ENCODE measurements at regions not wholly inside any gene's neighbourhood (a gene's known extent, or its start where the extent isn't known, plus 50 kb on each side); places are given as distances from the start of the nearest gene placed in this dataset.

DNA sequence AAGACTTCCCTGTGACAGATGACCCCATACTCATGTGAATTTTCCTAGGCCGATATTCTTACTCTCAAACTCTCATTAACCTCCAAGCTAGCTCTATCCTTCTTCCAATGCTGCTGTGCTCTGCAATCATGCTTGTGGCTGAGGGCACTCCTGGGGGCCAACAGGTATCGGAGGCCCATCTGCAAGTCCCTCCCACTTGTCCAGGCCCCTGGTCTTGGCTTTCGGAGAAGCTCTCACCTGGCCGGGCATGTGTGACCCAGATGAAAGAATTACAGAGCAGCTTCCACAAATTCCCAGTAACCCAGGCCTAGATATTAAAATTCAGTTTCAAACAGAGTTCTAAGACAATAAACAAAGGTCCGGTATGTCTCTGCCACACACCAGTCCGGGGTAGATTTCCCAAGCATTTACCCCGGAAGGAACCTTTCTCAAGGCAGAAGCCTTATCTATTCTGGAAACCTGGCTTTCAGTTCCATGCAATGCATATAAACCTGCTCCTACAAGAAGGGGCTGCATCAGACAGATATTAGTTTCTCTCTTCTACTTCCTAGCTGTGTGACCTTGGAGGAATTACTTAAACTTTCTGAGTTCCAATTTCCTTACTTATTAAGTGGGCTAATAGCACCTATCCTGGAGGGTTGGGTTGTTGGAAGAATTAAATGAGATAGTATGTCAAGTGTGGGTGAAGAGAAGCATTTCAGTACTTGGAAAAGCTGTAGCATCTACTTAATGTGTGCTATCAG lies 270.8 kb downstream of the PTTG2 start:
- DNase-seq = no peak
- no peaks in the 10 kb centered on the region for H3K36me3 ChIP-seq
- H3K9me3 ChIP-seq (ENCODE audit: severe bottlenecking) = peaks cover 6% of the 10 kb centered on the region
- H3K27me3 ChIP-seq (ENCODE audit: insufficient read depth, low read depth, severe bottlenecking) = no peaks in the 10 kb centered on the region
- TF ChIP-seq CTCF (IDR thresholded peaks at IDR 0.05; ENCODE audit: low read depth, low read length) = no peak
- no peak overlapping the region for H3K4me3 ChIP-seq (ENCODE audit: low read depth, low read length)
- no peak overlapping the region for H3K27ac ChIP-seq

- no peak for TF ChIP-seq CTCF (IDR thresholded peaks at IDR 0.05; ENCODE audit: low read depth, low read length)
- DNase-seq = no peak
- Histone ChIP-seq H3K27ac (no peak overlapping the region), H3K36me3 (no peaks in the 10 kb centered on the region), H3K9me3 (ENCODE audit: severe bottlenecking) (peaks cover 6% of the 10 kb centered on the region), H3K4me3 (ENCODE audit: low read depth, low read length) (no peak overlapping the region), H3K27me3 (ENCODE audit: insufficient read depth, low read depth, severe bottlenecking) (no peaks in the 10 kb centered on the region)
Observed at GRCh38 chr4:38231626-38232025, 271.4 kb downstream of the PTTG2 start.

DNA sequence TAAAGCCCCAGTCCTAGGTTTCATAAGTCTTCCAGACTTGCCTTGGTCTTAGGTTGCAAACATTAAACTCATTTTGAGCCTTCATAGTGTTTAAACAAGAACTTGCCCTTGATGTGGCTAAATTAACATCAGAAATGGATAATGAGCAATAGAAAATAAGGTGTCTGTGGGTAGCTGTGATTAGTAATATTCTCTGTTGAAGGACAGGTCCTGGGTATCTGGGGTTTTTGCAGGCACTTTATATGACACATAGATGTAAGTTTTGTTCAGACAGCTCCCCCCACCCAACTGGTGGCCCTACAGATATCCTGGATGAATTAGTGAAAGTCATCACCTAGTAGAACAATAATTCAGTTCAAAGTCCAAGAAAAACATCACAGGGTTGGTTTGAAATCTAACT lies 272.5 kb downstream of the PTTG2 start:
- Histone ChIP-seq H3K4me3 (ENCODE audit: low read depth, low read length) (no peak overlapping the region), H3K36me3 (no peaks in the 10 kb centered on the region), H3K27me3 (ENCODE audit: insufficient read depth, low read depth, severe bottlenecking) (no peaks in the 10 kb centered on the region), H3K9me3 (ENCODE audit: severe bottlenecking) (peaks cover 6% of the 10 kb centered on the region), H3K27ac (no peak overlapping the region)
- DNase-seq = no peak
- TF ChIP-seq CTCF (IDR thresholded peaks at IDR 0.05; ENCODE audit: low read depth, low read length) = no peak

GRCh38 chr4:38233727-38234480 lies 273.7 kb downstream of the PTTG2 start:
- H3K27me3 ChIP-seq (ENCODE audit: insufficient read depth, low read depth, severe bottlenecking) = no peaks in the 10 kb centered on the region
- H3K27ac ChIP-seq = no peak overlapping the region
- peaks cover 6% of the 10 kb centered on the region for H3K9me3 ChIP-seq (ENCODE audit: severe bottlenecking)
- no peak overlapping the region for H3K4me3 ChIP-seq (ENCODE audit: low read depth, low read length)
- DNase-seq = no peak
- H3K36me3 ChIP-seq = no peaks in the 10 kb centered on the region
- TF ChIP-seq CTCF (IDR thresholded peaks at IDR 0.05; ENCODE audit: low read depth, low read length) = no peak

DNA sequence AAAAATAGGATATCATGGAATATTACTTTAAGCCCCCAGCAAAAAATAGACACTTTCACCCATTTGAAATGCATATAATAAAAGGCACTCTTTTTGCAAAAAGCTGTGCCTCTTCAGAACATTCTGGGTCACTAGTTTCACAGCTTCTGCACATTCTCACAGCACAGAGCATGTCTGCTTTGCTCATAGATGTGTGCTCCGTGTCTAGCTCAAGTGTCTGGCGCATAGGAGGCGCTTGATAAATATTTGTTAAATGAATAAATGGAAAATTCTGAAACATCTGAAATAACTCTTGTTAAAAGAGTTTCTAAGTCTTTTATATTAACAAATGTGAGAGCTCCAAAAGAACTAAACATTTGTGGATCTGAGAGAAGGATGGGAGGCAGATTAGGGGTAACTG lies 275.2 kb downstream of the PTTG2 start:
- DNase-seq = no peak
- H3K4me3 ChIP-seq (ENCODE audit: low read depth, low read length) = no peak overlapping the region
- H3K36me3 ChIP-seq = no peaks in the 10 kb centered on the region
- H3K27ac ChIP-seq = no peak overlapping the region
- no peaks in the 10 kb centered on the region for H3K27me3 ChIP-seq (ENCODE audit: insufficient read depth, low read depth, severe bottlenecking)
- no peak for TF ChIP-seq CTCF (IDR thresholded peaks at IDR 0.05; ENCODE audit: low read depth, low read length)
- peaks cover 6% of the 10 kb centered on the region for H3K9me3 ChIP-seq (ENCODE audit: severe bottlenecking)

All from WERI-Rb-1 (cell line).